Hepatic stellate cell (primary cell): ENCODE measurements at regions not wholly inside any gene's neighbourhood (a gene's known extent, or its start where the extent isn't known, plus 50 kb on each side); places are given as distances from the start of the nearest gene placed in this dataset.

Experiments
- DNase-seq: peaks from one replicate; pipeline ENCODE4 v3.0.0; 2011; ENCODE audit warnings: low spot score

GRCh38 chr20:58069207-58069606, 159.2 kb downstream of the ANKRD60 start:
- DNase-seq = no peak

DNA sequence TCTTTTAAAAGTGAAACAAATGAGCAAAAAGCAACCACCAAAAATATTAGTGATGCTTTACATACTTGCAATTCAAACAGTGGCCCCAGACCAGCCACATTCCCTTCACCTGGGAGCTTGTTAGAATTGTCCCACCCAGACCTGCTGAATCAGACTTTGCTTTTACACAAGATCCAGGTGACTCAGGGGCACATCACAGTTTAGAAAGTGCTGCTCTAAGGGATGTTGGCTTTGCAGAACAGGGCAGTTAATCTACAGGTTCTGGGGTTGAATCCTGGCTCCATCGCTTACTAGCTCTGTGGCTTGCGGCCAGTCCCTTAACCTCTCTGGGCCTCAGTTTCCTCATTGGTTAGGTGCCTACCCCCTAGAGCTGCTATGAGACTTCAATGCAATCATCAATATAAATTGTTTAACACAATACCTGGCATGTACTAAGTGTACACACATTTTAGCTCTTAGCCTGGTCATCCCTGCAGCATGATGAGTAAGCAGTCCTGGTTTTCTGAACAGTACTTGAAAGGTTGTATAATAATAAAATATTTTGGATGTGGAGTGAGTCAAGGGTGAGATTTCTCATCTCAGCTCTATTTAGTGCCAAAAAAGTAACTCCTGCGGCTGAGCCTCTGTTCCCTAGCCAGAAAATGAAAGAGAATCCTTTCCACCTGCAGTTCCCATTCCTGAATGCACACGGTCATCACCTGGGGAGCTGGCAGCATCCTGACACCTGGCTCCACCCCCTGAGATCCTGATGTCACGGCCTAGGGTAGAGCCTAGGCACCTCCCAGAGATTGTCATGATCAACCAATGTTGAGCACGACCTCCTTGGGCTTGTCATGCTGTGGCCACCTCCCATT, 162.7 kb downstream of the ANKRD60 start:
- no peak for DNase-seq

- DNase-seq = no peak
These were observed 163.9 kb downstream of the ANKRD60 start for GRCh38 chr20:58064411-58065010.

- no peak for DNase-seq
These were observed 169.3 kb downstream of the ANKRD60 start for GRCh38 chr20:58059260-58059544.

GRCh38 chr20:58058421-58059259, 169.8 kb downstream of the ANKRD60 start:
- no peak for DNase-seq

DNA sequence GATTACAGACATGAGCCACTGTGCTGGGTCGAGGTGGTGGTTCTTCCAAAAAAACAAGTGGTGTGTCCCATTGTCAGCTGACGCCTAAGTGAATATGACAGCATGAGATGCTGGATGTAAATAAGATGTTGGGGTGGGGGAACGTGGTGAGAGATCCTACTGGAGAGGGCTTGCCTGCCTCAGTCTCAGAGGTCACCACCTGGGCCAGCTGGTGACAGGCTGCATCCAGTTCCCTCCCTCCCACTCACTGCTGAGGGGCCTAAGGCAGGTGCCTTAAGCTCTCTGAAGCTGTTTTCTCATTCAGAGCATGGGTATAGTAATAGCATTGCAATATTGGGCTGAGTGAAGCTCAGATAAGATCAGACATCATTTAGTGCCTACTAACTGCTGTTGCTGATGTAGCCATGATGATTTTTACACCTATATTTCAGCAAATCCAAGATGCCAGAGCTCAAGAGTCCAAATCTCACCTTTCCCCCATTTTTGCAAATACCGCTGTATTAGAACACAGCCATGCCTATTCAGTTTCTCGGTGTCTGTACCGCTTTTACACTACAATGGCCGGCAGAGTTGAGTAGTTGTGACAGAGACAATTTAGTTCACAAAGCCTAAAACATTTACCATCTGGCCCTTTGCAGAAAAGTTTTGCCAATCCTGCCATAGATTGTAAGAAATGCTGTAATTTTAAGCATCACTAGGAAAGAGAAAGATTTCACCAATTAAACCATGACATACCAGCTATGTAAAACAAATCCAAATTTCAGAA, 171.3 kb downstream of the ANKRD60 start:
- DNase-seq = no peak

DNA sequence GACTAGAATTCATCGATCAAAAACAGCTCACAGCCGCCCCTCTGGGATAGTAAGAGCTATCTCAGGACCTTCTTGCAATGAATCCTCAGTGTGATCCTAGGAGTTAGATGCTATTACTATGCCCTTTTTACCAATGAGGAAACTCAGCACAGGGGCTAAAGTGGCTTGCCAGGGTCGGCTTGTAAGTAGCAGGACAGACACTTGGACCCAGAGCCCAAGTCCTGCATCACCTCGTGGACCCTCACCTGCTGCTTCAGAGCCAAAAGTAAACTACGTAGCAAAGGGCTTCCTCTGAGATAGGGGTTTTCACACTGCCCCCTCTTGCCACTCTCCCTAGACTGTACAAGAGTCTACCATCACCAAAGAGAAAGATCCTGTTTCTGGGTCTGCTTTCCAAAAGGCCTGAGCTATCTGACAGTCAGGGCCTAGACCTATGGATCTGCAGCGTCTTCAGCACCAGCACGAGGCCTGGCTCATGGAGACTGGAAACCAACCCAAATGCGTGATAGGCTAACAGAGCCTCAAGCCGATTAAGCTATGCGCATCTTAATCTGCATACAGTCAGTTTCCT, 172.3 kb downstream of the ANKRD60 start:
- no peak for DNase-seq

DNA sequence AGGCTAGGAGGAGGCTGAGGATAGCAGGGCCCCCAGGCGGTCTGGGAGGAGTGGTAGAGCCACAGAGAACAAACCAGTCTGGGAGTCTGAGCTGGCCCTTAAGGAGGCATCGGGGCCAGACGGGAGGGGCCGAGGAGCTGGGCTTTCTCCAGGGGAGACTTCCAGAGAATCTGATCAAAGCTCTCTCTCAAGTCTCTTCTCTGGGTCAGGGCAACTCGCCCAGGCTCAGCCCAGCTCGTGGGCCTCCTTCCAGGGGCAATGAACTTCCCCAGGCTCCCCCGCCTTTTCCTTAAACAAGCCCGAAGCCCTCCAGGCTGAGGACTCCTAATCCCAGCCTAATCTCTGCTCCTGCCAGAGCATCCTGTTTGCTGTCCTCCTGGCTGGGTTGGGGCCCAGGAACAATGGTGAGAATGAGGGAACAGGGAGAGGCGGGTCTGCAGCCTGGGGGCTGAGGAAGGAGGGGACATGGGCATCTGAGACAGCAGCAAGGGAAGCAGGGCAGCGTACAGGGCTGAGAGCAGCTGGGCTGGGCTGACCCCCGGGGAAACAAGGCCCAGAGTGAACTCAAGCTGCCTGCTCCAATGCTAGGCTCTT, 173.6 kb downstream of the ANKRD60 start:
- no peak for DNase-seq

DNA sequence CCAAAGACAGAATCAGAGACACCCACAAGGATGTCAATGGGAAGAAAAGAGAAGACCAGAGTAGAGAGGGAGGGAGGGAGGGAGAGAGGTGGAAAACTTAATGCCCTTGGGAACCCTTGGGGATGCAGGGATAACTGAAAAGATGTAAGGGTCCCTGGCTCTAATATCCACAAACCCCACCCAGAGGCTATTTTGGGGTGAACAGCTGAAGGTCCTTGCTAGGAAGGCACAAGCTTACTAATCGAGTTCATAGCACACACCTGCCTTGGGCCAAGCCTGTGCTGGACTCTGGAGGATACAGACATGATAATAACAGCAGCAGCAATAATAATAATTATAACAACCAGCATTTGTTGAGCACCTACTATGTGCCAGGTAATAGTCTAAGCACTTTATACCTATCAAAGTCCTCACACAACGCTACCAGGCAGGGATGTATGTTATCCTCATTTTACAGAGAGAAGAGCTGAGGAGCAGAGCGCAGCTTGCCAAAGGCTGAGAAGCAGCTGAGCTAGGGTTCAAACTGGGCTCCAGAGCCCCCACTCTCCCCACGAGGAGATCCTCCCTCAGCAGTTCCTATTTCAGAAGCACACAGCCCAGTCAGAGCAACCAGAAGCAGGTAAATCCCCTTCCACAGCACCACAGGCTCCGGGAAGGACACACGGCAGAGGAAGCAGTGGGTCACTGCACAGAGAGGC, 174.2 kb downstream of the ANKRD60 start:
- no peak for DNase-seq

DNA sequence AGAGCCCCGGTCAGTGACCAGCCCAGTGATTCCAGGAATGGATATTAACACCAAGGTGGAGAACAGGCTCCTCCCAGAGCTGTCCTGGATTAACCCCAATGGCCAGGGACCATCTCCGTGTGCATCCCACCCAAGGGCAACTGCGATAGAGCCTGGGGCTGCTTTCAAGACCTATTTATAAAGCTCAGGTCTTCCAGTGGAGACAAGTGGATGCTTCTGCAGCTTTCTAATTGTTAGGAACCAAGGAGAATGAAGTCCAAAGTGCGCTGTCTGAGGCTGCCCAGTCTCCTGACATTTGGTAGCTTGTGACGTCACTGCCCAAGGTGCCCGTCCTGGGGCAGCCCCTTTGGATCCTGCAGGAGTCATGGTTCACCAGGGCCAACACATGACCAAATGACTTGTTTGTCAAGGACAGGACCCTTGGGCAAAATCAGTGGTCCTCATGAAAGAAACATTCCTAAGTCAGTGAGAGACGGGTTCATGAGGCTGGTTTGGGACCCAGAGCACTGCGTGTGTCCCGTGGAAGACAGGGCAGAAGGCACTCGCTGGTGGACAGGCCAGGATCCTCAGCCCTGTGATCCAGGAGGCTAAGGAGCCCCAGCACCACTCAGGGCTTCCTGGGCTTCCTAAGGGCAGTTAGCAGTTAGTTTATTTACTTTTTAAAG, 174.9 kb downstream of the ANKRD60 start:
- no peak for DNase-seq

DNA sequence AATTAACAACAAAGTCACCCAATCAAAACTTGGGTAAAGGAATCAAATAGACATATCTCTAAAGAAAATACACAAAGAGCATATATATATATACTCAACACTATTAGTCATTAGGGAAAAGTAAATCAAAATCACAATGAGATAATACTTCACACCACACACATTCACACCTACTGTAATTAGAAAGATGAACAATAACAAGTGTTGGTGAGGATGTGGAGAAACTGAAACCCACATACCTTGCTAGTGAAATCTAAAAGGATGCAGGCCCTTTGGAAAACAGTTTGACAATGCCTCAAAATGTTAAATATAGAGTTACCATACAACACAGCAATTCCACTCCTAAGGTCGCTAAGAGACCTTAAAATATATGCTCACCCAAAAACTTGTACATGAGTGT, 177.1 kb downstream of the ANKRD60 start:
- no peak for DNase-seq

- no peak for DNase-seq
These were observed 180.3 kb downstream of the ANKRD60 start for GRCh38 chr20:58048096-58048702.

GRCh38 chr20:58046311-58046710, 182.1 kb downstream of the ANKRD60 start:
- no peak for DNase-seq

GRCh38 chr20:58045579-58045978, 182.9 kb downstream of the ANKRD60 start:
- DNase-seq = no peak

GRCh38 chr20:58044931-58045555, 183.4 kb downstream of the ANKRD60 start:
- no peak for DNase-seq

DNA sequence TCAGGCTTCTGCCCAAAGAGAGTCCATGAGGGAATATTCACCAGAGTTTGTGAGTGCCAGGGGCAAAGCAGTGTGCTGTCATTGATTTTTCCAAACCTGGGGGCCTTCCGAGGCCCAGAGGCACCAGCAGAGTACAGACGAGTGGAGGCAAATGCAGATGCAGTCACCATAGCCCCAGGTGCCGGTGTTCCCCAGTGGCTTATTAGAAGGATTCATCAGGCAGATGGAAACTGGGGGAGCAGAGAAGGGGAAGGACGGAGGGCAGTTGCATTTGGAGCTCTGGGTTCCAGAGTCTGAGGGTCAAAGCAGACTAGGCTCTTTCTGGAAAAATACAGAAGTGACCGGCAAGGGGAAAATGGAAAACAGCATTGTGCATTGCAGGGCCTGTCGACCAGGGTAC, 184.2 kb downstream of the ANKRD60 start:
- DNase-seq = no peak

- no peak for DNase-seq
These were observed 185.0 kb downstream of the ANKRD60 start for GRCh38 chr20:58043236-58044140.

DNA sequence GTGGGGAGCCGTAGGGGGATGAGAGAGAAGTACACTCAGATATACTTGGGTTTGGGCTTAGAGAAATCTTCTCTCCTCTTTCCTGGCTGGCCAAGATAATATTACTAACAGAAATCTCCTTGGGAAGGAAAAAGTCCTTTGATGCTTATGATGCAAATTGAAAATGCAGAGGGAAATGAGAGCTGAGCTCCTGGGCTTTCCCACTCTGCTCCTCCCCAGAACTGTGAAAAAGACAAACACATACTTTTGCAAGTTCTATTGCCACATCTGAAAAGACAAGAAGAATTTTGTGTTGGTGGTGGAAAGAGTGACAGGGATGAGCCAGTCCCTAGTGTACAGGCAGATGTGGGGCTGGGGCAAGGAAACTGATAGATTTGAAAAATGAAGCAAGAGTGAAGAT, 185.9 kb downstream of the ANKRD60 start:
- DNase-seq = no peak
